GM23248 (cell line): ENCODE measurements at regions not wholly inside any gene's neighbourhood (a gene's known extent, or its start where the extent isn't known, plus 50 kb on each side); places are given as distances from the start of the nearest gene placed in this dataset.
"Not testable (repeated sequence)": the region's sequence is repeated elsewhere in the genome, so short reads cannot be mapped to it uniquely, and the experiment has no call there.

Source experiments
- DNase-seq: peaks from one replicate; pipeline ENCODE4 v3.0.0-alpha.2; 2015
- H2AFZ ChIP-seq: fragments of 200-600 bp; sonication (generic); 2 replicates; pipeline ENCODE4 v1.6.1; 2016; ENCODE audit warnings: antibody characterized with exemption
- H3F3A ChIP-seq: fragments of 200-600 bp; sonication (generic); 2 replicates; pipeline ENCODE4 v1.6.1; 2016; ENCODE audit warnings: mild to moderate bottlenecking, antibody characterized with exemption, mixed run types; ENCODE audit not compliant: insufficient read depth
- H3K27ac ChIP-seq: fragments of 200-600 bp; sonication (generic); 2 replicates; pipeline ENCODE4 v1.5.1; 2016; ENCODE audit warnings: mild to moderate bottlenecking
- H3K27me3 ChIP-seq: fragments of 200-600 bp; sonication (generic); replicated peaks from 2 replicates; pipeline ENCODE4 v1.6.1; 2016; ENCODE audit warnings: mild to moderate bottlenecking; ENCODE audit not compliant: insufficient read depth
- H3K36me3 ChIP-seq: fragments of 200-600 bp; sonication (generic); 2 replicates; pipeline ENCODE4 v1.6.1; 2016; ENCODE audit warnings: low read depth, mild to moderate bottlenecking
- H3K4me1 ChIP-seq: fragments of 200-600 bp; sonication (generic); 2 replicates; pipeline ENCODE4 v1.6.1; 2016; ENCODE audit warnings: mild to moderate bottlenecking; ENCODE audit not compliant: insufficient read depth
- H3K4me2 ChIP-seq: fragments of 200-600 bp; sonication (generic); one replicate; pipeline ENCODE4 v1.6.1; 2016; ENCODE audit warnings: mild to moderate bottlenecking; ENCODE audit not compliant: unreplicated experiment
- H3K4me3 ChIP-seq: fragments of 200-600 bp; sonication (generic); 2 replicates; pipeline ENCODE4 v1.5.1; 2016; ENCODE audit warnings: mild to moderate bottlenecking
- H3K79me2 ChIP-seq: fragments of 200-600 bp; sonication (generic); 2 replicates; pipeline ENCODE4 v1.6.1; 2016; ENCODE audit warnings: mild to moderate bottlenecking; ENCODE audit not compliant: insufficient read depth
- H3K9ac ChIP-seq: fragments of 200-600 bp; sonication (generic); 2 replicates; pipeline ENCODE4 v1.6.1; 2016; ENCODE audit warnings: mild to moderate bottlenecking
- H3K9me2 ChIP-seq: fragments of 200-600 bp; sonication (generic); 2 replicates; pipeline ENCODE4 v1.6.1; 2016; ENCODE audit warnings: mixed run types, mild to moderate bottlenecking, moderate library complexity; ENCODE audit not compliant: insufficient read depth
- H3K9me3 ChIP-seq: fragments of 200-600 bp; sonication (generic); one replicate; pipeline ENCODE4 v1.6.1; 2017; ENCODE audit warnings: low read depth
- H4K20me1 ChIP-seq: fragments of 200-600 bp; sonication (generic); 2 replicates; pipeline ENCODE4 v1.6.0; 2016; ENCODE audit not compliant: insufficient read depth
- EZH2 ChIP-seq: fragments of 200-600 bp; sonication (generic); IDR thresholded peaks from 2 replicates; pipeline ENCODE4 v1.6.1; 2018; ENCODE audit warnings: antibody characterized with exemption, mild to moderate bottlenecking; ENCODE audit not compliant: insufficient read depth, poor library complexity, severe bottlenecking
- EZH2phosphoT487 ChIP-seq: fragments of 200-600 bp; sonication (generic); IDR thresholded peaks from 2 replicates; pipeline ENCODE4 v1.6.1; 2018; ENCODE audit warnings: antibody characterized with exemption, moderate library complexity, mild to moderate bottlenecking, low read depth; ENCODE audit not compliant: insufficient read depth
- WGBS, 2 experiments: methylation state at CpG; one replicate each; pipeline ENCODE4 v1.1.6; 2015 to 2017; ENCODE audit warnings: low lambda C conversion rate in 2 of 2, low coverage in 1 of 2; ENCODE audit errors: missing lambda C conversion rate in 2 of 2; 5-methylcytosine and 5-hydroxymethylcytosine counted together
- in situ Hi-C: fragments of 300-500 bp; cut with MboI; formaldehyde crosslinking; loops from 2 replicates; pipeline ENCODE4 v1.15.0; 2020

DNA sequence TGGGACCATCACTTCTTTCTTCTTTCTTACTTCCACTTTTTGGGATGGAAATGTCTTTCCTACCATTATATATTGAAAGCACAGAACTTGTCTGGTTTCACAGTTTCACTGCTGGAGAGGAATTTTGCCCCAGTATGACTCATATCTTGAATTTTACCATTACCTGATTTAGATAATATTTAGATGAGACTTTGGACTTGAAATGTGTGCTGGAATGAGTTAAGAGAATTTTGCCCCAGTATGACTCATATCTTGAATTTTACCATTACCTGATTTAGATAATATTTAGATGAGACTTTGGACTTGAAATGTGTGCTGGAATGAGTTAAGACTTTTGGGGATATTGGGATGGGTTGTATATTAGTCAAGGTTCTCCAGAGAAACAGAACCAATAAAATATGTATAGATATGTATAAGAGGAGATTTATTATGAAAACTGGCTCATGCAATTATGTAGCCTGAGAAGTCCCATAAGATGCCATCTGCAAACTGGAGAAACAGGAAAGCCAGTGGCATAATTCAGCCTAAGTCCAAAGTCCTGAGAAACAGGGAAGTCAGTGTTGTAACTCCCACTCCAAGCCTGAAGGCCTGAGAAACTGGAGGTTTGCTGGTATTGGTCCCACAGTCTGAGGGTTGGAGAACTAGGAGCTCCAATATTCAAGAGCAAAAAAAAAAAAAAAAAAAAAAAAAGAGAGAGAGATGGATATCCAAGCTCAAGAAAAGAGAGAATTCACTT, 1029.2 kb downstream of the EPHA3 start:
- H2AFZ ChIP-seq, result no peak overlapping the region
- TF ChIP-seq EZH2phosphoT487, result no peak
- TF ChIP-seq EZH2, result no peak

DNA sequence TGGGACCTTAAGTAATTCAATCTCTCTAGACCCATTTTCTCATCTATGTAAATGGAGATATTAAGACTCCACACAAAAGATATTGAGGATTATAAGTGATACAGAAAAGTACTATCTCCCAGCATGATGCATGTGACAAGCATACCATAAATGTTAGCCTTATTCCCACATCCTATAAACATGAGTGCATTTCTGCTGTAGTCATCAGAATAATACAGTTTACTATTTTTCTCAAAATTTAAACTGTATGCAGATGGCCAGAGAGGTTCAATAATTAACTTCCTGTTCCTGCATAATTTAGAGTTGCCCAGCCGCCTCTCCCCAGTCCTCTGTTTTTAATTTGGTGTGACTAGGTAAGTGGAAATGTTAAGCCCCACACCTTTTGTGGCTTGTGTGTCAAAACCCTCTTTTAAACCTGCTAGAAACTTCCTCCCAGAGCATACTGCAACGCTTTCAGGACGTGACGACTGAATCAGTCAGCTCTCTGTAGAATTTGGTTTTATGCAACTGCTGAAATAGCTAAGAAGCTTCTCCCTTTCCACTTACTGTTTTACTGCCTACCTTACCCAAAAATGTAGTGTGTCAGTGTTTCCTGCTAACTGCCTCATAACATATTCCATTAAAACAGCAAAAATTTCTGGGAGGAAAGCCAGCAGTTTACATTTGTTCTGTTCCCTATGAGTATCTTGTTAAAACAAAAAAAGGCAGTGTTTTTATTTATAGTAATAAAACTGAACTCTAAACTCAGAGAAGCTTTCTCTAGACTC, 1037.9 kb downstream of the EPHA3 start:
- TF ChIP-seq EZH2, result no peak
- TF ChIP-seq EZH2phosphoT487, result no peak
- Histone ChIP-seq H3K4me3 (no peak overlapping the region), H3K27me3 (no peaks in the 10 kb centered on the region), H3K79me2 (no peaks in the 10 kb centered on the region), H3F3A (no peaks in the 10 kb centered on the region), H3K36me3 (no peaks in the 10 kb centered on the region), H3K4me2 (no peak overlapping the region), H2AFZ (no peak overlapping the region), H3K27ac (no peak overlapping the region), H3K9ac (no peak overlapping the region), H3K9me2 (no peaks in the 10 kb centered on the region), H4K20me1 (no peaks in the 10 kb centered on the region), H3K9me3 (no peaks in the 10 kb centered on the region), H3K4me1 (no peaks in the 10 kb centered on the region)
- no peak for DNase-seq
- WGBS, 2 experiments, result 13 to 19% methylated on average over 4 of the region's 4 CpGs
- in situ Hi-C loops, result no loop called here

More for the DNA sequence above, 1029.2 kb downstream of the EPHA3 start:
- no peaks in the 10 kb centered on the region for H3F3A ChIP-seq
- H3K36me3 ChIP-seq, result no peaks in the 10 kb centered on the region
- H4K20me1 ChIP-seq, result no peaks in the 10 kb centered on the region
- no peaks in the 10 kb centered on the region for H3K27me3 ChIP-seq
- H3K9me3 ChIP-seq, result no peaks in the 10 kb centered on the region
- no peak for DNase-seq
- no peaks in the 10 kb centered on the region for H3K4me1 ChIP-seq
- H3K4me2 ChIP-seq, result no peak overlapping the region
- H3K27ac ChIP-seq, result no peak overlapping the region
- no peaks in the 10 kb centered on the region for H3K79me2 ChIP-seq
- H3K4me3 ChIP-seq, result no peak overlapping the region
- no peaks in the 10 kb centered on the region for H3K9me2 ChIP-seq
- in situ Hi-C loops, result no loop called here
- H3K9ac ChIP-seq, result no peak overlapping the region

DNA sequence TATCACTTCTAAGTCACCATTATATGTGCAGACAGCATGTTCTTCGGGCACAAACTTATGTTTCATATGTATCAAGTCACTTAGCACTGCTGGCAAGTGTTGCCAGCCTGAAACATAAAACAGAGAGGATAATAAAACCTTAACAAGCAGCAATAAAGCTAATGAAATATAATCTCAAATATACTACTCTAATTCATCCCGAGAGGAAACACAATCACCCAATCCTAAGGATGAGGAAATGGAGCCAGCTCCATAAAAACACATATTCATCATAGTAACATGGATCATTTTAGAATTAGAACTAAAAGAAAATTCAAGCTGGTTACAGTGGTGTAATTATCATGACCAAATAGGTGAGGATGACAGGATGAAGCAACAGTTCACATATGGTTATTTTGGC, 1072.7 kb downstream of the EPHA3 start:
- H3K79me2 ChIP-seq, result no peaks in the 10 kb centered on the region
- no peak overlapping the region for H3K27ac ChIP-seq
- no peak overlapping the region for H2AFZ ChIP-seq
- no peak for TF ChIP-seq EZH2
- no peaks in the 10 kb centered on the region for H3K9me2 ChIP-seq
- in situ Hi-C loops, result loop anchor here (25.0 kb wide), 1 partner anchor 1968 kb away; no protein-coding TSS in a partner anchor
- H3K4me3 ChIP-seq, result no peak overlapping the region
- no peaks in the 10 kb centered on the region for H3K9me3 ChIP-seq
- no peaks in the 10 kb centered on the region; the same call in 1 of the 2 replicates for H3K4me1 ChIP-seq
- H3K36me3 ChIP-seq, result no peaks in the 10 kb centered on the region
- WGBS, 2 experiments, result 2 to 3% methylated on average over 2 of the region's 2 CpGs
- no peaks in the 10 kb centered on the region for H4K20me1 ChIP-seq
- H3K27me3 ChIP-seq, result no peaks in the 10 kb centered on the region; the same call in 1 of the 2 replicates
- no peak overlapping the region for H3K9ac ChIP-seq
- no peak overlapping the region for H3K4me2 ChIP-seq
- H3F3A ChIP-seq, result no peaks in the 10 kb centered on the region
- no peak for DNase-seq

DNA sequence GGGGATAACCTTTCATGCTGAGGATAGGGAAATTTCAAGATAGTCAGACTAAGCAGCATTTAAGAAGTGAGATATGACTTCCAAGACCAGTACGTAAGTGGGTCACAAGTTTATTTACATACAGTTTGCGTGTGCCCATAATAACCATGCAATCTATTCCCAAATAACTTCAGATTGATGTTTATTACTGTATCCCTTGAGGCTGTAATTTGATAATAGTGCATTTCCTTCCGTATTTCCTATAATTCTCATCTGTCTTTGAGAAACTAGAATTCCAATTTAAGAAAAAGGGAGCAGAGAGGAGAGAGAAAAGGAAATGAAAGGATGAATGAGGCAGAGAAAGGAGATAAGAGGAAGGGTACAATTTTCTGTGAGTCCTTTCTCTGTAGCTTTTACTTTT, 1073.1 kb downstream of the EPHA3 start:
- DNase-seq, result no peak
- H3K36me3 ChIP-seq, result no peaks in the 10 kb centered on the region
- no peak overlapping the region for H3K4me3 ChIP-seq
- H3K79me2 ChIP-seq, result no peaks in the 10 kb centered on the region
- H3K4me1 ChIP-seq, result no peaks in the 10 kb centered on the region; the same call in 1 of the 2 replicates
- no peak overlapping the region for H3K9ac ChIP-seq
- in situ Hi-C loops, result loop anchor here (25.0 kb wide), 1 partner anchor 1968 kb away; no protein-coding TSS in a partner anchor
- H3K27ac ChIP-seq, result no peak overlapping the region
- no peaks in the 10 kb centered on the region for H3F3A ChIP-seq
- H3K9me2 ChIP-seq, result no peaks in the 10 kb centered on the region
- H2AFZ ChIP-seq, result no peak overlapping the region
- H3K9me3 ChIP-seq, result no peaks in the 10 kb centered on the region
- H3K27me3 ChIP-seq, result no peaks in the 10 kb centered on the region; the same call in 1 of the 2 replicates
- no peak overlapping the region for H3K4me2 ChIP-seq
- no peak for TF ChIP-seq EZH2
- TF ChIP-seq EZH2phosphoT487, result no peak
- WGBS, 2 experiments, result 40 to 50% methylated on average over 3 of the region's 3 CpGs
- no peaks in the 10 kb centered on the region for H4K20me1 ChIP-seq

DNA sequence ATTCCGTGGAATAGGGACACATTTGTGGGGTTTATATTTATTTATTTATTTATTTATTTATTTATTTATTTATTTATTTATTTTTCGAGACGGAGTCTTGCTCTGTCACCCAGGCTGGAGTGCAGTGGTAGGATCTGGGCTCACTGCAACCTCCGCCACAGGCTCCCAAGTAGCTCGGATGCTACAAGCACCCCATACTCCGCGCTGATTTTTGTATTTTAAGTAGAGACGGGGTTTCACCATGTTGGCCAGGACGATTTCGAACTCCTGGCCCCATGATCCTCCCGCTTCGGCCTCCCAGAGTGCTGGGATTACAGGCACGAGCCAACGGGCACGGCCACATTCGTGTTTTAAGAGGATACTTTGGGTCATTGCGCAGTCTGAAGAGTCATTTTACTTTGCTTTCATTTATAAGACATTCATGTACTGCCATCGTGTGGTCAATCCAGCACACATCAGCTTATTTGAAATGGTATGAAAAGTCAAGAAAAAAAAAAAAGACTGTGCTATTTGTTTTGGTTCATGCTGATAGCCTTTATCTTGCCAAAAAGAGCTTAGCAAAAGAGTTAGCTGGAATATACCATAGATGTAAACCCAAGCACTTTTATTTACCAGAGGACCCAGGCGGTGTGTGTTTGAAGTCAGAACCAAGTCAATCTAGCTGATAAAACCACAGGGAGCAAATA, 1075.0 kb downstream of the EPHA3 start:
- not testable (repeated sequence) for H4K20me1 ChIP-seq, H3K36me3 ChIP-seq, H3K27me3 ChIP-seq, H3K9me2 ChIP-seq, H3K79me2 ChIP-seq, H3K27ac ChIP-seq, H3F3A ChIP-seq, H3K9me3 ChIP-seq, H3K4me1 ChIP-seq
- peak; percentile 65 for DNase-seq
- Histone ChIP-seq H3K9ac (peak overlapping the region; percentile 51), H2AFZ (peak overlapping the region; percentile 89), H3K4me3 (peak overlapping the region; percentile 75), H3K4me2 (peak overlapping the region; percentile 83)
- 14 to 17% methylated on average over 19 of the region's 19 CpGs for WGBS, 2 experiments
- in situ Hi-C loops, result loop anchor here (25.0 kb wide), 1 partner anchor 1970 kb away; no protein-coding TSS in a partner anchor
